Endothelial cell of umbilical vein (primary cell): ENCODE measurements at regions not wholly inside any gene's neighbourhood (a gene's known extent, or its start where the extent isn't known, plus 50 kb on each side); places are given as distances from the start of the nearest gene placed in this dataset.

Experiments used
- BruUV-seq: library from RNA; stranded (reverse); fragments of 400-500 nt; replicated peaks from 2 replicates; lab custom pipeline; 2021; lab: Mats Ljungman, UMichigan
- CTCF ChIA-PET: fragments of 300-600, 350-600 bp; sonication (Branson Sonifier 250); formaldehyde crosslinking; loops from one replicate; lab custom pipeline; 2021; ENCODE audit warnings: antibody characterized with exemption, inconsistent platforms; lab: Charles Lee
- POLR2A ChIA-PET: fragments of 300-600, 350-600 bp; sonication (Branson Sonifier 250); formaldehyde crosslinking; loops from one replicate; lab custom pipeline; 2021; ENCODE audit warnings: antibody characterized with exemption, inconsistent platforms; lab: Charles Lee
- DNase-seq: peaks from one replicate; pipeline ENCODE4 v3.0.0-alpha.2; 2011; ENCODE audit warnings: low read depth, low spot score
- FAIRE-seq: peaks from 2 replicates; lab custom pipeline; 2011; peaks lifted over from hg19 to GRCh38; lab: Jason Lieb, UNC
- H2AFZ ChIP-seq: 2 replicates; pipeline ENCODE4 v1.6.0; 2012; ENCODE audit warnings: low read depth, low read length, control low read depth, inconsistent platforms
- H3K27ac ChIP-seq: 2 replicates; pipeline ENCODE4 v1.5.1; 2011; ENCODE audit warnings: low read depth, mild to moderate bottlenecking, control low read depth, low read length, moderate library complexity; ENCODE audit not compliant: insufficient read depth
- H3K27me3 ChIP-seq, 2 experiments: 2 replicates each; pipeline versions ENCODE4 v1.6.0 to v1.6.1; 2011; ENCODE audit warnings: low read length in 2 of 2, mixed read lengths in 1 of 2; ENCODE audit not compliant: control insufficient read depth in 2 of 2, insufficient read depth in 2 of 2
- H3K36me3 ChIP-seq, 2 experiments: 2 replicates in 1 of 2; 3 replicates in 1 of 2; pipeline ENCODE4 v1.5.1; 2011; ENCODE audit warnings: low read length in 2 of 2, mild to moderate bottlenecking in 1 of 2, moderate library complexity in 1 of 2; ENCODE audit not compliant: control insufficient read depth in 2 of 2, insufficient read depth in 2 of 2; ENCODE audit errors: extremely low read depth in 1 of 2
- H3K4me1 ChIP-seq: 3 replicates; pipeline ENCODE4 v1.5.1; 2011; ENCODE audit warnings: mild to moderate bottlenecking, low read length; ENCODE audit not compliant: control insufficient read depth, insufficient read depth; ENCODE audit errors: extremely low read depth
- H3K4me2 ChIP-seq: 2 replicates; pipeline ENCODE4 v1.6.1; 2011; ENCODE audit warnings: low read length, control low read depth, mixed read lengths; ENCODE audit not compliant: insufficient read depth
- H3K4me3 ChIP-seq, 3 experiments: fragments of 200-600 bp in 1 of 3; sonication (generic), shearing (Covaris generic) in 1 of 3; replicated peaks in 1 of 3; 2 replicates each; pipeline ENCODE4 v1.5.1; 2011 to 2016; ENCODE audit warnings: control low read depth in 3 of 3, low read length in 3 of 3, mild to moderate bottlenecking in 2 of 3, inconsistent platforms in 1 of 3, low read depth in 1 of 3, moderate library complexity in 1 of 3; ENCODE audit not compliant: insufficient read depth in 1 of 3
- H3K79me2 ChIP-seq: 2 replicates; pipeline ENCODE4 v1.6.0; 2012; ENCODE audit warnings: low read length, inconsistent platforms; ENCODE audit not compliant: control insufficient read depth, insufficient read depth
- H3K9ac ChIP-seq: replicated peaks from 2 replicates; pipeline ENCODE3; 2011; ENCODE audit warnings: low read length, control low read depth; ENCODE audit not compliant: insufficient read depth; ENCODE audit errors: extremely low read depth
- H3K9me1 ChIP-seq: replicated peaks from 3 replicates; pipeline ENCODE4 v1.6.0; 2011; ENCODE audit warnings: mild to moderate bottlenecking, low read length; ENCODE audit not compliant: control insufficient read depth, insufficient read depth; ENCODE audit errors: extremely low read depth
- H3K9me3 ChIP-seq: replicated peaks from 2 replicates; pipeline ENCODE4 v1.5.1; 2012; ENCODE audit warnings: low read length, inconsistent platforms; ENCODE audit not compliant: control insufficient read depth, insufficient read depth
- H4K20me1 ChIP-seq: replicated peaks from 2 replicates; pipeline ENCODE3; 2011; ENCODE audit warnings: mild to moderate bottlenecking, low read length; ENCODE audit not compliant: control insufficient read depth, insufficient read depth; ENCODE audit errors: extremely low read depth
- EZH2 ChIP-seq: IDR thresholded peaks from 2 replicates; pipeline ENCODE4 v1.6.1; 2012; ENCODE audit warnings: borderline replicate concordance, low read depth, mild to moderate bottlenecking, moderate library complexity, low read length, inconsistent platforms; ENCODE audit not compliant: severe bottlenecking
- FOS ChIP-seq: IDR thresholded peaks from 2 replicates; pipeline ENCODE4 v1.6.1; 2011; ENCODE audit warnings: mild to moderate bottlenecking, low read length, moderate library complexity, borderline replicate concordance; ENCODE audit not compliant: insufficient read depth
- GATA2 ChIP-seq: IDR thresholded peaks from 2 replicates; pipeline ENCODE4 v1.7.0; 2011; ENCODE audit warnings: low read depth, mild to moderate bottlenecking, moderate library complexity, mixed read lengths, low read length; ENCODE audit not compliant: insufficient read length, insufficient read depth
- JUN ChIP-seq: IDR thresholded peaks from 2 replicates; pipeline ENCODE4 v1.6.1; 2011; ENCODE audit warnings: borderline replicate concordance, low read depth; ENCODE audit not compliant: insufficient read length, insufficient read depth
- MYC ChIP-seq: IDR thresholded peaks from one replicate; pipeline ENCODE4 v1.6.1; 2011; ENCODE audit warnings: mild to moderate bottlenecking, low read depth, low read length
- POLR2A ChIP-seq: IDR thresholded peaks from 2 replicates; pipeline ENCODE4 v1.6.1; 2012; ENCODE audit warnings: low read depth, mild to moderate bottlenecking, control low read depth, low read length
- POLR2AphosphoS5 ChIP-seq: IDR thresholded peaks from 2 replicates; pipeline ENCODE4 v1.6.1; 2012; ENCODE audit warnings: low read depth, mild to moderate bottlenecking, control low read depth, low read length, moderate library complexity; ENCODE audit not compliant: insufficient read depth
- dilution Hi-C: fragments of 300-500 bp; cut with MboI; formaldehyde crosslinking; loops from one replicate; pipeline ENCODE4 v1.15.0; 2019; ENCODE audit warnings: low sequenced_read_pairs; ENCODE audit not compliant: extremely low pct_ligation_motif_present
- intact Hi-C: fragments of 100-400 bp; cut with micrococcal nuclease; formaldehyde crosslinking; loops from one replicate; pipeline ENCODE4 v1.10.0; 2022
- TF ChIP-seq, protein P1 (sequence below), 2 donors: IDR thresholded peaks; 1 replicate in 1 of 2; 2 replicates in 1 of 2; pipeline ENCODE4 v1.5.1; 2011; ENCODE audit warnings: low read length in 2 of 2, mild to moderate bottlenecking in 2 of 2, moderate library complexity in 2 of 2, control low read depth in 1 of 2, inconsistent platforms in 1 of 2, low read depth in 1 of 2; ENCODE audit not compliant: insufficient read depth in 1 of 2; ENCODE audit errors: extremely low read depth in 1 of 2
- TF ChIP-seq, protein P2 (sequence below): IDR thresholded peaks from 2 replicates; pipeline ENCODE4 v1.6.1; 2011; ENCODE audit not compliant: insufficient read depth, insufficient read length

DNA sequence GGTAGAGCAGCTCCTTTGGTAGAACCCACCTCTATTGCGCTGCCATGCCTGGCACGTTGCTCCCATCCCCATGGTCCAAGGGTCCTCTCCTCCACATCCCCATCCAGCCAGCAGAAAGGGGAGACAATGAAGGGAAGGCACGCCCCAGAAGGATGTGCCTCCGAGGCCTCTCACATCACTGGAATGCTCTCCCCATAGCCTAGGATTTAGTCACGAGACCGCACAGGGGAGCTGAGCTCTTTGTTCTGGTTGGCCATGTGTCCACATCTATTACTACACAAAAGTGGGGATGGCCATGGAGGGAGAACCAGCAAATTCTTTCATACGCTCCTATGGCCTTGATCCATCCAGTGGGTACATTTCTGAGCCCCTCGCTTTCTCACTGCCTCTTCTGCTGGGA, 60.5 kb upstream of the SALL4 start:
- no peak overlapping the region for H2AFZ ChIP-seq
- no peaks in the 10 kb centered on the region for H3K36me3 ChIP-seq
- H3K27me3 ChIP-seq = no peaks in the 10 kb centered on the region
- H4K20me1 ChIP-seq = no peaks in the 10 kb centered on the region
- H3K27ac ChIP-seq = no peak overlapping the region
- POLR2A ChIA-PET = no interaction called here
- CTCF ChIA-PET = no interaction called here
- no TSS peak for BruUV-seq
- H3K9me1 ChIP-seq = no peaks in the 10 kb centered on the region
- H3K4me1 ChIP-seq = no peaks in the 10 kb centered on the region
- no peaks in the 10 kb centered on the region for H3K79me2 ChIP-seq
- no peak for DNase-seq
- no peak overlapping the region for H3K4me2 ChIP-seq
- no peak for FAIRE-seq
- dilution Hi-C loops (no loop called here), intact Hi-C loops (no loop called here)
- H3K9ac ChIP-seq = no peak overlapping the region
- TF ChIP-seq POLR2A (no peak), GATA2 (no peak), FOS (no peak), MYC (no peak), EZH2 (no peak), POLR2AphosphoS5 (no peak), JUN (no peak)
- TF ChIP-seq, protein P1, sequence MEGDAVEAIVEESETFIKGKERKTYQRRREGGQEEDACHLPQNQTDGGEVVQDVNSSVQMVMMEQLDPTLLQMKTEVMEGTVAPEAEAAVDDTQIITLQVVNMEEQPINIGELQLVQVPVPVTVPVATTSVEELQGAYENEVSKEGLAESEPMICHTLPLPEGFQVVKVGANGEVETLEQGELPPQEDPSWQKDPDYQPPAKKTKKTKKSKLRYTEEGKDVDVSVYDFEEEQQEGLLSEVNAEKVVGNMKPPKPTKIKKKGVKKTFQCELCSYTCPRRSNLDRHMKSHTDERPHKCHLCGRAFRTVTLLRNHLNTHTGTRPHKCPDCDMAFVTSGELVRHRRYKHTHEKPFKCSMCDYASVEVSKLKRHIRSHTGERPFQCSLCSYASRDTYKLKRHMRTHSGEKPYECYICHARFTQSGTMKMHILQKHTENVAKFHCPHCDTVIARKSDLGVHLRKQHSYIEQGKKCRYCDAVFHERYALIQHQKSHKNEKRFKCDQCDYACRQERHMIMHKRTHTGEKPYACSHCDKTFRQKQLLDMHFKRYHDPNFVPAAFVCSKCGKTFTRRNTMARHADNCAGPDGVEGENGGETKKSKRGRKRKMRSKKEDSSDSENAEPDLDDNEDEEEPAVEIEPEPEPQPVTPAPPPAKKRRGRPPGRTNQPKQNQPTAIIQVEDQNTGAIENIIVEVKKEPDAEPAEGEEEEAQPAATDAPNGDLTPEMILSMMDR (IDR thresholded peaks at IDR 0.05; ENCODE audit: extremely low read depth in 1 of 2, insufficient read depth in 1 of 2, low read depth in 1 of 2, low read length in 2 of 2) = no peak
- TF ChIP-seq, protein P2, sequence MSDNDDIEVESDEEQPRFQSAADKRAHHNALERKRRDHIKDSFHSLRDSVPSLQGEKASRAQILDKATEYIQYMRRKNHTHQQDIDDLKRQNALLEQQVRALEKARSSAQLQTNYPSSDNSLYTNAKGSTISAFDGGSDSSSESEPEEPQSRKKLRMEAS = no peak
- no peaks in the 10 kb centered on the region for H3K9me3 ChIP-seq
- H3K4me3 ChIP-seq = no peak overlapping the region
